ENCODE measurements at regions not wholly inside any gene's neighbourhood (a gene's known extent, or its start where the extent isn't known, plus 50 kb on each side); places are given as distances from the start of the nearest gene placed in this dataset.

DNA sequence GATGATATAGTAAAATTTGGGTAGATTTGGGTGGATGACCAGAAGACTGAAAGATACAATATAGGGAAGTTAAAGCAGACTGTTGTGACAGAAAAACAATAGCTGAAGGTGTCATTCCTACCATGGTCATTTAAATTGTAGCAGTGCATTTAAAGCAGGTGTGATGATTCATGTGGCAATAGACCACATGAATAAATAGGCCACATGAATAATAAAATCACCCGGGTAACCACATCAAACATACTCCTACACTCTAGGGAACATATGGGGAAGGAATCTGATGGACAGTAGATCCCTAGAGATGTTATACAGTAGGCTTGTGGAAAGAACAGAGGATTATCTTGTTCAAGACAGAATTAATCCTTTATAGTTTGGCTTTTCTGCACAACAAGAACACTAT, 392.6 kb downstream of the SLITRK5 start:
- TF ChIP-seq TAF1 (IDR thresholded peaks at IDR 0.05; ENCODE audit: borderline replicate concordance, low read depth, low read length) (no peak), POLR2AphosphoS5 (IDR thresholded peaks at IDR 0.05; ENCODE audit: low read depth, low read length) (no peak)

All from GM12892 (cell line).